Mesothelial cell of epicardium (in vitro differentiated cells): ENCODE measurements at regions not wholly inside any gene's neighbourhood (a gene's known extent, or its start where the extent isn't known, plus 50 kb on each side); places are given as distances from the start of the nearest gene placed in this dataset.

ENCODE experiments used
- DNase-seq, 2 experiments: peaks; one replicate each; pipeline ENCODE4 v3.0.0; 2021; ENCODE audit warnings: low spot score in 2 of 2; ENCODE audit not compliant: unreplicated experiment in 2 of 2
- H3K27ac Mint-ChIP-seq: 2 replicates; pipeline ENCODE4 v1.8.0; 2021; ENCODE audit warnings: mixed read lengths
- H3K27me3 Mint-ChIP-seq: 2 replicates; pipeline ENCODE4 v1.8.0; 2021; ENCODE audit warnings: low read depth, mixed read lengths
- H3K36me3 Mint-ChIP-seq: 2 replicates; pipeline ENCODE4 v1.8.0; 2021; ENCODE audit warnings: mixed read lengths
- H3K4me1 Mint-ChIP-seq: 2 replicates; pipeline ENCODE4 v1.8.0; 2021; ENCODE audit warnings: mixed read lengths
- H3K4me3 Mint-ChIP-seq: 2 replicates; pipeline ENCODE4 v1.8.0; 2021; ENCODE audit warnings: mild to moderate bottlenecking, moderate library complexity, mixed read lengths
- H3K9me3 Mint-ChIP-seq: 2 replicates; pipeline ENCODE4 v1.8.0; 2021; ENCODE audit warnings: mixed read lengths
- CTCF ChIP-seq: fragments of 200-600 bp; sonication (generic); IDR thresholded peaks from one replicate; pipeline ENCODE4 v1.5.0; 2021; ENCODE audit warnings: antibody characterized with exemption; ENCODE audit not compliant: unreplicated experiment

GRCh38 chr18:76566987-76567386 is 71.9 kb upstream of the ZNF516 start:
- peak overlapping the region; percentile 30 for H3K27ac Mint-ChIP-seq
- TF ChIP-seq CTCF: no peak
- H3K4me1 Mint-ChIP-seq: peaks cover 12% of the 10 kb centered on the region
- H3K4me3 Mint-ChIP-seq: no peak overlapping the region
- no peak for DNase-seq
- H3K27me3 Mint-ChIP-seq: no peaks in the 10 kb centered on the region
- H3K36me3 Mint-ChIP-seq: peaks cover 2% of the 10 kb centered on the region
- no peaks in the 10 kb centered on the region for H3K9me3 Mint-ChIP-seq

GRCh38 chr18:76565238-76566173 is 70.5 kb upstream of the ZNF516 start:
- peaks cover 12% of the 10 kb centered on the region for H3K4me1 Mint-ChIP-seq
- peak overlapping the region; percentile 54 for H3K4me3 Mint-ChIP-seq
- peaks cover 2% of the 10 kb centered on the region for H3K36me3 Mint-ChIP-seq
- peak overlapping the region; percentile 95 for H3K27ac Mint-ChIP-seq
- H3K9me3 Mint-ChIP-seq: no peaks in the 10 kb centered on the region
- H3K27me3 Mint-ChIP-seq: no peaks in the 10 kb centered on the region
- peak; percentile 43 to 70 for DNase-seq
- TF ChIP-seq CTCF: no peak

- Mint-ChIP-seq H3K9me3 (no peaks in the 10 kb centered on the region), H3K4me3 (peak overlapping the region; percentile 54), H3K27me3 (no peaks in the 10 kb centered on the region), H3K36me3 (peaks cover 2% of the 10 kb centered on the region), H3K27ac (peak overlapping the region; percentile 95), H3K4me1 (peaks cover 12% of the 10 kb centered on the region)
- no peak for DNase-seq
- TF ChIP-seq CTCF: no peak
Observed at GRCh38 chr18:76564655-76565237, 69.7 kb upstream of the ZNF516 start.

GRCh38 chr18:76564117-76564516 is 69.1 kb upstream of the ZNF516 start:
- H3K9me3 Mint-ChIP-seq: no peaks in the 10 kb centered on the region
- H3K4me3 Mint-ChIP-seq: no peak overlapping the region
- DNase-seq: no peak
- H3K4me1 Mint-ChIP-seq: peaks cover 12% of the 10 kb centered on the region
- H3K27ac Mint-ChIP-seq: peak overlapping the region; percentile 95
- no peak for TF ChIP-seq CTCF
- no peaks in the 10 kb centered on the region for H3K27me3 Mint-ChIP-seq
- H3K36me3 Mint-ChIP-seq: peaks cover 2% of the 10 kb centered on the region

- no peak for TF ChIP-seq CTCF
- peaks cover 12% of the 10 kb centered on the region for H3K4me1 Mint-ChIP-seq
- H3K4me3 Mint-ChIP-seq: no peak overlapping the region
- H3K9me3 Mint-ChIP-seq: no peaks in the 10 kb centered on the region
- H3K36me3 Mint-ChIP-seq: peaks cover 2% of the 10 kb centered on the region
- no peak overlapping the region for H3K27ac Mint-ChIP-seq
- no peak for DNase-seq
- H3K27me3 Mint-ChIP-seq: no peaks in the 10 kb centered on the region
Observed at GRCh38 chr18:76562286-76563122, 67.5 kb upstream of the ZNF516 start.
